Fibroblast of skin of scalp (primary cell): ENCODE measurements at regions not wholly inside any gene's neighbourhood (a gene's known extent, or its start where the extent isn't known, plus 50 kb on each side); places are given as distances from the start of the nearest gene placed in this dataset.
"Not testable (repeated sequence)": the region's sequence is repeated elsewhere in the genome, so short reads cannot be mapped to it uniquely, and the experiment has no call there.

Experiments
- DNase-seq: peaks from one replicate; pipeline ENCODE4 v3.0.0-alpha.2; 2013

DNA sequence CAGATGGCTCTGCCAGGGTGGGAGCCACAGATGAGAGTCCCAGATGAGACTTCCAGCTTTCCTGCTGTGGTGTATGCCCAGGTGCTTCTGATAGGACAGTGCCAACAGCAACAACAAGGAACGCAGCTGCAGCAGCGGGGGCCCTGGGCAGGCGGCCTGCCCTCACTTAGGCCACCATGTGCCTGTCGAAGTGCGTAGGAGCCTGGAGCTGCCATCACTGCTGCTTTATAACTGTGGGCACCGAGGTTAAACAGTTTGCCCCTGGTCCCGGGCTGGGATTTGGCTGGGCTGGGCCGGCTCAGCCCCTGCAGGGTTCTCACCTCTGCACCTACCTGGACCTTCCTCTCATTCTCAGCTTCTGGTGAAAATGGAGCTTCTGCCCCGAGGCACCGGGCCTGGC, 54.4 kb upstream of the LRPAP1 start:
- not testable (repeated sequence) for DNase-seq

DNA sequence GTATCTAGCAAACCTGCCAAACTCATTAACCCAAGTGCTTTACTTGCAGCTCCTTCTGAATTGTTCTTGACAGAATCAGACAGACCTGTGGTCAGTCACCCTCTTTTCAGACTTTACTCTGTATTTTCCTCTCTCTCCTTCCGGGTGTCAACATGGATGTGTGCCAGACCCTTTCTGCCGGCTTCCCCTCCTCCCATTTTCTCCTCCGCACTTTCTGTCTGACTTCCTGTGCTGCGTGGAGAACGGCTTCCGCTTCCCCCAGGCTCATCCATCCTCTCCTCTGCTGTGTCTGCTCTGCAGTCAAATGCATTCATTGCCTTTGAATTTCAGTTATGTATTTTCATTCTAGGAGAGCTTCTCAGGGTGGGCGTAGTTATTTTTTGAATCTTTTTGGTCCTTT, 53.3 kb upstream of the LRPAP1 start:
- DNase-seq, result not testable (repeated sequence)

DNA sequence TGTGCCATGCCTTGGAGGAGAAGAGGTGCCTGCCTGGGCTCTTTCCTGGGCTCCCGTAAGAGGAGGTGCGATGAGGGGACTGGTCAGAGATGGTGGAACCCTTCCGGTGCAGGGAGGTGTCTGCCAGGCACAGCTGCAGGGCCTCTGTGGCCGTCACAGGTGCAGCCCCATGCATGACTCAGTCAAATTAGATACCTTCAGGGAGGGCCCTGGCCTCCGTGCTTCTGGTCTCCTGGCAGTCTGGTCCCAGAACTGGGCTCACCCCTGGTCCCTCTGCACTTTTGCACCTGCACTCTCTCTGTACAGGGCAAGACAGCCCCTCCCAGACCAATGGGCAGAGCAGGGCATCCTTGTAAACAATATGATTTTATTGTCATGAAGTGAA, 49.9 kb upstream of the LRPAP1 start:
- DNase-seq, result no peak
